HEK293 (cell line): ENCODE measurements at regions not wholly inside any gene's neighbourhood (a gene's known extent, or its start where the extent isn't known, plus 50 kb on each side); places are given as distances from the start of the nearest gene placed in this dataset.

Experiments used
- CTCF ChIA-PET: fragments of 350-600 bp; formaldehyde crosslinking; extraction: SDS; loops from one replicate; lab custom pipeline; 2021; ENCODE audit warnings: antibody characterized with exemption; lab: Yijun Ruan, JAX
- POLR2A ChIA-PET: fragments of 300-600 bp; formaldehyde crosslinking; extraction: SDS; loops from one replicate; lab custom pipeline; 2020; ENCODE audit warnings: antibody characterized with exemption, inconsistent platforms; lab: Yijun Ruan, JAX
- H3K27ac ChIP-seq: fragments of 200-500 bp; sonication (Bioruptor generic); 2 replicates; pipeline ENCODE4 v1.5.1; 2014; ENCODE audit warnings: low read depth, low read length, control low read depth, inconsistent platforms; ENCODE audit errors: extremely low read depth
- H3K36me3 ChIP-seq, 2 experiments: fragments of 200-500 bp in 1 of 2; sonication (Bioruptor generic) in 1 of 2; 1 replicate in 1 of 2; 2 replicates in 1 of 2; pipeline ENCODE4 v1.5.1; 2014 to 2017; ENCODE audit warnings: inconsistent platforms in 2 of 2, low read length in 2 of 2; ENCODE audit not compliant: control insufficient read depth in 2 of 2, insufficient read depth in 1 of 2
- H3K4me1 ChIP-seq: fragments of 200-500 bp; sonication (Bioruptor generic); 2 replicates; pipeline ENCODE4 v1.5.1; 2014; ENCODE audit warnings: mild to moderate bottlenecking, low read length, inconsistent platforms; ENCODE audit not compliant: control insufficient read depth, insufficient read depth
- H3K4me3 ChIP-seq: 2 replicates; pipeline ENCODE4 v1.5.1; 2011; ENCODE audit warnings: low read depth, mild to moderate bottlenecking, control low read depth, low read length, moderate library complexity
- H3K9me3 ChIP-seq: fragments of 200-500 bp; sonication (Bioruptor generic); 2 replicates; pipeline ENCODE4 v1.5.1; 2014; ENCODE audit warnings: low read depth, low read length, inconsistent platforms; ENCODE audit not compliant: control insufficient read depth, insufficient read depth
- ELK4 ChIP-seq: IDR thresholded peaks from 2 replicates; pipeline ENCODE4 v1.6.1; 2011; ENCODE audit warnings: mild to moderate bottlenecking, low read depth, low read length, borderline replicate concordance
- IKZF3 ChIP-seq: fragments of 450-650 bp; IDR thresholded peaks from 2 replicates; pipeline ENCODE4 v1.5.0; 2018; ENCODE audit warnings: missing biosample characterization, mild to moderate bottlenecking, missing genetic modification characterization, moderate library complexity
- KLF16 ChIP-seq: fragments of 450-650 bp; formaldehyde crosslinking; IDR thresholded peaks from 2 replicates; pipeline ENCODE4 v1.5.1; 2017; ENCODE audit warnings: missing biosample characterization, missing genetic modification characterization
- KLF17 ChIP-seq: fragments of 450-650 bp; formaldehyde crosslinking; IDR thresholded peaks from 2 replicates; pipeline ENCODE4 v1.5.1; 2016; ENCODE audit warnings: missing biosample characterization, missing genetic modification characterization
- KLF8 ChIP-seq: fragments of 450-650 bp; formaldehyde crosslinking; IDR thresholded peaks from 2 replicates; pipeline ENCODE4 v1.5.1; 2016; ENCODE audit warnings: missing biosample characterization, missing genetic modification characterization
- ZBTB10 ChIP-seq: fragments of 450-650 bp; formaldehyde crosslinking; IDR thresholded peaks from 2 replicates; pipeline ENCODE4 v1.5.1; 2016; ENCODE audit warnings: missing biosample characterization, missing genetic modification characterization
- ZBTB6 ChIP-seq: fragments of 450-650 bp; formaldehyde crosslinking; IDR thresholded peaks from 2 replicates; pipeline ENCODE4 v1.5.1; 2017; ENCODE audit warnings: missing biosample characterization, missing genetic modification characterization
- ZFP69B ChIP-seq: fragments of 450-650 bp; formaldehyde crosslinking; IDR thresholded peaks from 2 replicates; pipeline ENCODE4 v1.5.1; 2016; ENCODE audit warnings: missing biosample characterization, missing genetic modification characterization
- ZNF114 ChIP-seq: fragments of 450-650 bp; formaldehyde crosslinking; IDR thresholded peaks from 2 replicates; pipeline ENCODE4 v1.5.0; 2017; ENCODE audit warnings: missing biosample characterization, missing genetic modification characterization
- ZNF121 ChIP-seq: fragments of 450-650 bp; formaldehyde crosslinking; IDR thresholded peaks from 2 replicates; pipeline ENCODE4 v1.5.1; 2016; ENCODE audit warnings: missing biosample characterization, missing genetic modification characterization
- ZNF138 ChIP-seq: fragments of 450-650 bp; formaldehyde crosslinking; IDR thresholded peaks from 2 replicates; pipeline ENCODE4 v1.5.1; 2016; ENCODE audit warnings: missing biosample characterization, missing genetic modification characterization, borderline replicate concordance
- ZNF223 ChIP-seq: fragments of 450-650 bp; formaldehyde crosslinking; IDR thresholded peaks from 2 replicates; pipeline ENCODE4 v1.5.1; 2016; ENCODE audit warnings: missing biosample characterization, missing genetic modification characterization
- ZNF239 ChIP-seq: fragments of 450-650 bp; formaldehyde crosslinking; IDR thresholded peaks from 2 replicates; pipeline ENCODE4 v1.5.1; 2016; ENCODE audit warnings: missing biosample characterization, missing genetic modification characterization
- ZNF354C ChIP-seq: fragments of 450-650 bp; formaldehyde crosslinking; IDR thresholded peaks from 2 replicates; pipeline ENCODE4 v1.5.1; 2016; ENCODE audit warnings: missing biosample characterization, missing genetic modification characterization, low read depth, borderline replicate concordance
- ZNF394 ChIP-seq: fragments of 450-650 bp; formaldehyde crosslinking; IDR thresholded peaks from 2 replicates; pipeline ENCODE4 v1.5.1; 2016; ENCODE audit warnings: missing biosample characterization, missing genetic modification characterization, mild to moderate bottlenecking, moderate library complexity, borderline replicate concordance
- ZNF449 ChIP-seq: fragments of 450-650 bp; formaldehyde crosslinking; IDR thresholded peaks from 2 replicates; pipeline ENCODE4 v1.5.1; 2017; ENCODE audit warnings: missing biosample characterization, mild to moderate bottlenecking, missing genetic modification characterization, moderate library complexity
- ZNF530 ChIP-seq: fragments of 450-650 bp; formaldehyde crosslinking; IDR thresholded peaks from 2 replicates; pipeline ENCODE4 v1.5.1; 2016; ENCODE audit warnings: low read depth, missing biosample characterization, missing genetic modification characterization
- ZNF610 ChIP-seq: fragments of 450-650 bp; formaldehyde crosslinking; IDR thresholded peaks from 2 replicates; pipeline ENCODE4 v1.5.1; 2016; ENCODE audit warnings: missing biosample characterization, missing genetic modification characterization, borderline replicate concordance
- ZNF629 ChIP-seq: fragments of 450-650 bp; formaldehyde crosslinking; IDR thresholded peaks from 2 replicates; pipeline ENCODE4 v1.5.1; 2017; ENCODE audit warnings: missing biosample characterization, missing genetic modification characterization
- ZNF76 ChIP-seq: fragments of 450-650 bp; formaldehyde crosslinking; IDR thresholded peaks from 2 replicates; pipeline ENCODE4; 2016; ENCODE audit warnings: low read depth, missing biosample characterization, missing genetic modification characterization, borderline replicate concordance

GRCh38 chr10:58885146-58885545 is 291.3 kb upstream of the PHYHIPL start:
- ChIA-PET CTCF (interaction anchor here (0.6 kb wide), 1 partner anchor 297 kb away, joined by 3 read pairs; no protein-coding TSS in a partner anchor), POLR2A (no interaction called here)

More at GRCh38 chr10:58885146-58885545, 291.3 kb upstream of the PHYHIPL start:
- Histone ChIP-seq H3K27ac (no peak overlapping the region), H3K36me3 (no peaks in the 10 kb centered on the region), H3K9me3 (no peaks in the 10 kb centered on the region), H3K4me3 (no peak overlapping the region), H3K4me1 (no peaks in the 10 kb centered on the region)
- TF ChIP-seq ZNF114 (tag by site-specific recombination) (no peak), ZFP69B (tag by site-specific recombination) (no peak), ZBTB6 (no peak), ZBTB10 (tag by site-specific recombination) (no peak), ZNF449 (tag by site-specific recombination) (no peak), ZNF530 (tag by site-specific recombination) (no peak), ZNF394 (tag by site-specific recombination) (no peak), ZNF138 (tag by site-specific recombination) (no peak), ZNF610 (tag by site-specific recombination) (no peak), ZNF76 (tag by site-specific recombination) (no peak), KLF8 (tag by site-specific recombination) (no peak), ZNF223 (tag by site-specific recombination) (no peak), IKZF3 (tag by site-specific recombination) (no peak), KLF16 (no peak), ZNF629 (tag by site-specific recombination) (no peak), ELK4 (no peak), ZNF354C (tag by site-specific recombination) (no peak), ZNF121 (tag by site-specific recombination) (no peak), ZNF239 (no peak), KLF17 (no peak)
